ENCODE measurements at regions not wholly inside any gene's neighbourhood (a gene's known extent, or its start where the extent isn't known, plus 50 kb on each side); places are given as distances from the start of the nearest gene placed in this dataset.

DNA sequence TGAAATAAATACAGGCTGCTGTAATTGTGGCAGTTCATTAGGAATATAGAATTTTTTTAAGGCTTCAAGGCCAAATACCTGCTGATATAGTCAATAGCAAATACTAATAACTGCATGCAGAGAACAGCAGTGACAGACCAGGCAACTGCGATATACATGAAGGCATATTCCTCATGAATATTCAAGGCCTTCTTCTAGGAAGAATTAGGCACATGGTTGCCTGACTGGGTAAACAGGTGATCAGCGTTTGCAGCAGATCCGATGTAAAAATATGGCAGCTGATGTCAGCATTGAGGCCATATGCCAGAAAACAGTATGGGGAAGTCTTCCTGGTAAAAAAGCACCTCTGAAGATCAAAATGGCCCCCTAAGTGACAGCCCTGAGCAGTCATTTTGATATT lies 629.7 kb downstream of the UQCRFS1 start:
- TF ChIP-seq YY1 (IDR thresholded peaks at IDR 0.05; ENCODE audit: insufficient read depth, insufficient read length) (no peak), SUZ12 (IDR thresholded peaks at IDR 0.05; ENCODE audit: extremely low read depth, insufficient read depth, insufficient read length) (no peak), ZNF274 (IDR thresholded peaks at IDR 0.05; ENCODE audit: low read depth, low read length) (no peak)

All from NT2/D1 (cell line).